PFSK-1 (cell line): ENCODE measurements at regions not wholly inside any gene's neighbourhood (a gene's known extent, or its start where the extent isn't known, plus 50 kb on each side); places are given as distances from the start of the nearest gene placed in this dataset.

Source experiments
- SIN3A ChIP-seq: IDR thresholded peaks from 2 replicates; pipeline ENCODE4 v1.6.1; 2012; ENCODE audit warnings: mild to moderate bottlenecking, low read length, moderate library complexity, borderline replicate concordance; ENCODE audit not compliant: insufficient read depth
- TF ChIP-seq, protein P1 (sequence below), 2 experiments: IDR thresholded peaks; 2 replicates each; pipeline versions ENCODE4 v1.6.1 to v1.8.0; 2011 to 2012; ENCODE audit warnings: low read depth in 2 of 2, low read length in 2 of 2, control low read depth in 1 of 2, inconsistent platforms in 1 of 2, mild to moderate bottlenecking in 1 of 2, moderate library complexity in 1 of 2; ENCODE audit not compliant: insufficient read depth in 1 of 2

GRCh38 chr3:193980905-193981304, 155.0 kb upstream of the HES1 start:
- no peak for TF ChIP-seq SIN3A
- TF ChIP-seq, protein P1, sequence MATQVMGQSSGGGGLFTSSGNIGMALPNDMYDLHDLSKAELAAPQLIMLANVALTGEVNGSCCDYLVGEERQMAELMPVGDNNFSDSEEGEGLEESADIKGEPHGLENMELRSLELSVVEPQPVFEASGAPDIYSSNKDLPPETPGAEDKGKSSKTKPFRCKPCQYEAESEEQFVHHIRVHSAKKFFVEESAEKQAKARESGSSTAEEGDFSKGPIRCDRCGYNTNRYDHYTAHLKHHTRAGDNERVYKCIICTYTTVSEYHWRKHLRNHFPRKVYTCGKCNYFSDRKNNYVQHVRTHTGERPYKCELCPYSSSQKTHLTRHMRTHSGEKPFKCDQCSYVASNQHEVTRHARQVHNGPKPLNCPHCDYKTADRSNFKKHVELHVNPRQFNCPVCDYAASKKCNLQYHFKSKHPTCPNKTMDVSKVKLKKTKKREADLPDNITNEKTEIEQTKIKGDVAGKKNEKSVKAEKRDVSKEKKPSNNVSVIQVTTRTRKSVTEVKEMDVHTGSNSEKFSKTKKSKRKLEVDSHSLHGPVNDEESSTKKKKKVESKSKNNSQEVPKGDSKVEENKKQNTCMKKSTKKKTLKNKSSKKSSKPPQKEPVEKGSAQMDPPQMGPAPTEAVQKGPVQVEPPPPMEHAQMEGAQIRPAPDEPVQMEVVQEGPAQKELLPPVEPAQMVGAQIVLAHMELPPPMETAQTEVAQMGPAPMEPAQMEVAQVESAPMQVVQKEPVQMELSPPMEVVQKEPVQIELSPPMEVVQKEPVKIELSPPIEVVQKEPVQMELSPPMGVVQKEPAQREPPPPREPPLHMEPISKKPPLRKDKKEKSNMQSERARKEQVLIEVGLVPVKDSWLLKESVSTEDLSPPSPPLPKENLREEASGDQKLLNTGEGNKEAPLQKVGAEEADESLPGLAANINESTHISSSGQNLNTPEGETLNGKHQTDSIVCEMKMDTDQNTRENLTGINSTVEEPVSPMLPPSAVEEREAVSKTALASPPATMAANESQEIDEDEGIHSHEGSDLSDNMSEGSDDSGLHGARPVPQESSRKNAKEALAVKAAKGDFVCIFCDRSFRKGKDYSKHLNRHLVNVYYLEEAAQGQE (IDR thresholded peaks at IDR 0.05; ENCODE audit: insufficient read depth in 1 of 2, low read depth in 2 of 2, low read length in 2 of 2): no peak
